ENCODE measurements at regions not wholly inside any gene's neighbourhood (a gene's known extent, or its start where the extent isn't known, plus 50 kb on each side); places are given as distances from the start of the nearest gene placed in this dataset.

GRCh38 chr3:104596054-104596453, 770.7 kb upstream of the ALCAM start:
- no peak for TF ChIP-seq CTCF (IDR thresholded peaks at IDR 0.05)
- H3K36me3 ChIP-seq (ENCODE audit: insufficient read depth in 1 of 2, low read depth in 1 of 2) = no peaks in the 10 kb centered on the region
- ATAC-seq (no peak), DNase-seq (no peak)
- no peaks in the 10 kb centered on the region for H3K9me3 ChIP-seq
- 92 to 96% (median 94%) methylated on average over 2 of the region's 2 CpGs for whole genome bisulfite sequencing, 3 donors
- H3K4me1 ChIP-seq = no peaks in the 10 kb centered on the region
- no peak overlapping the region for H3K27ac ChIP-seq
- intact Hi-C loops (cut with DNase I) = no loop called here
- H3K4me3 ChIP-seq = no peak overlapping the region
- H3K27me3 ChIP-seq (ENCODE audit: insufficient read depth in 3 of 3, low read length in 2 of 3) = no peaks in the 10 kb centered on the region

- TF ChIP-seq CTCF (IDR thresholded peaks at IDR 0.05) = no peak
- no peak for DNase-seq
- WGBS, 3 donors = 18 to 31% (median 28%) methylated on average over 2 of the region's 2 CpGs
- no peak overlapping the region for H3K27ac ChIP-seq
- no peak overlapping the region for H3K4me3 ChIP-seq
- intact Hi-C loops (cut with DNase I) = no loop called here
- no peaks in the 10 kb centered on the region for H3K27me3 ChIP-seq (ENCODE audit: insufficient read depth in 3 of 3, low read length in 2 of 3)
- no peak for ATAC-seq
- no peaks in the 10 kb centered on the region for H3K9me3 ChIP-seq
- no peaks in the 10 kb centered on the region for H3K36me3 ChIP-seq (ENCODE audit: insufficient read depth in 1 of 2, low read depth in 1 of 2)
- no peaks in the 10 kb centered on the region for H3K4me1 ChIP-seq
Observed at GRCh38 chr3:104596551-104596950, 770.2 kb upstream of the ALCAM start.

GRCh38 chr3:104598848-104599511, 767.7 kb upstream of the ALCAM start:
- Histone ChIP-seq H3K4me3 (no peak overlapping the region), H3K27me3 (ENCODE audit: insufficient read depth in 3 of 3, low read length in 2 of 3) (no peaks in the 10 kb centered on the region), H3K36me3 (ENCODE audit: insufficient read depth in 1 of 2, low read depth in 1 of 2) (no peaks in the 10 kb centered on the region), H3K9me3 (no peaks in the 10 kb centered on the region), H3K27ac (no peak overlapping the region), H3K4me1 (no peaks in the 10 kb centered on the region)
- no peak for DNase-seq
- no peak for ATAC-seq
- 83 to 86% (median 83%) methylated on average over 6 of the region's 6 CpGs for WGBS, 3 donors
- intact Hi-C loops (cut with DNase I) = no loop called here
- TF ChIP-seq CTCF (IDR thresholded peaks at IDR 0.05) = no peak

- DNase-seq (no peak), ATAC-seq (no peak)
- TF ChIP-seq CTCF (IDR thresholded peaks at IDR 0.05) = no peak
- Histone ChIP-seq H3K36me3 (ENCODE audit: insufficient read depth in 1 of 2, low read depth in 1 of 2) (no peaks in the 10 kb centered on the region), H3K4me1 (no peaks in the 10 kb centered on the region), H3K9me3 (no peaks in the 10 kb centered on the region), H3K4me3 (no peak overlapping the region), H3K27ac (no peak overlapping the region), H3K27me3 (ENCODE audit: insufficient read depth in 3 of 3, low read length in 2 of 3) (no peaks in the 10 kb centered on the region)
- 71 to 77% (median 74%) methylated on average over 3 of the region's 3 CpGs for WGBS, 3 donors
- intact Hi-C loops (cut with DNase I) = no loop called here
Observed at GRCh38 chr3:104604326-104605010, 762.2 kb upstream of the ALCAM start.

All from psoas muscle (tissue), 7 donors.